Karpas-422 (cell line): ENCODE measurements at regions not wholly inside any gene's neighbourhood (a gene's known extent, or its start where the extent isn't known, plus 50 kb on each side); places are given as distances from the start of the nearest gene placed in this dataset.
A peak's percentile ranks its signal among the peaks of the same experiment; 100 is the strongest.
"Not testable (repeated sequence)": the region's sequence is repeated elsewhere in the genome, so short reads cannot be mapped to it uniquely, and the experiment has no call there.

Source experiments
- DNase-seq: peaks from one replicate; pipeline ENCODE4 v3.0.0-alpha.2; 2015
- H2AFZ ChIP-seq: fragments of 200-600 bp; sonication (generic); 2 replicates; pipeline ENCODE4 v1.6.1; 2014; ENCODE audit warnings: antibody characterized with exemption, low read length, mixed read lengths
- H3K27ac ChIP-seq: fragments of 200-600 bp; sonication (generic); 2 replicates; pipeline ENCODE4 v1.5.1; 2014; ENCODE audit warnings: mild to moderate bottlenecking, low read length, moderate library complexity
- H3K27me3 ChIP-seq: fragments of 200-600 bp; sonication (generic); 2 replicates; pipeline ENCODE4 v1.6.1; 2014; ENCODE audit warnings: low read length, mixed read lengths
- H3K36me3 ChIP-seq: fragments of 200-600 bp; sonication (generic); 2 replicates; pipeline ENCODE4 v1.6.1; 2014; ENCODE audit warnings: low read length, mixed read lengths; ENCODE audit not compliant: insufficient read depth
- H3K4me1 ChIP-seq: fragments of 200-600 bp; sonication (generic); 2 replicates; pipeline ENCODE4 v1.6.1; 2014; ENCODE audit warnings: mild to moderate bottlenecking, low read length, mixed read lengths
- H3K4me2 ChIP-seq: fragments of 200-600 bp; sonication (generic); 2 replicates; pipeline ENCODE4 v1.6.1; 2014; ENCODE audit warnings: low read length, low read depth, mild to moderate bottlenecking; ENCODE audit not compliant: poor library complexity, severe bottlenecking
- H3K4me3 ChIP-seq: fragments of 200-600 bp; sonication (generic); 2 replicates; pipeline ENCODE4 v1.5.1; 2014; ENCODE audit warnings: mild to moderate bottlenecking, antibody characterized with exemption, low read length, mixed read lengths
- H3K79me2 ChIP-seq: fragments of 200-600 bp; sonication (generic); 2 replicates; pipeline ENCODE4 v1.6.1; 2014; ENCODE audit warnings: mild to moderate bottlenecking, low read length, mixed read lengths
- H3K9ac ChIP-seq: fragments of 200-600 bp; sonication (generic); 2 replicates; pipeline ENCODE4 v1.6.0; 2014; ENCODE audit warnings: low read length
- H3K9me2 ChIP-seq: fragments of 200-600 bp; sonication (generic), shearing (Covaris generic); replicated peaks from 2 replicates; pipeline ENCODE4 v1.6.0; 2014; ENCODE audit warnings: mild to moderate bottlenecking, low read length, moderate library complexity; ENCODE audit not compliant: insufficient read depth
- H3K9me3 ChIP-seq: fragments of 300-700, 200-600 bp; sonication (generic); 2 replicates; pipeline ENCODE4 v1.6.1; 2014; ENCODE audit warnings: low read length, mixed read lengths
- H4K20me1 ChIP-seq: fragments of 200-600 bp; sonication (generic); 2 replicates; pipeline ENCODE4 v1.6.1; 2014; ENCODE audit warnings: mild to moderate bottlenecking, antibody characterized with exemption, low read length, low read depth; ENCODE audit not compliant: insufficient read depth

DNA sequence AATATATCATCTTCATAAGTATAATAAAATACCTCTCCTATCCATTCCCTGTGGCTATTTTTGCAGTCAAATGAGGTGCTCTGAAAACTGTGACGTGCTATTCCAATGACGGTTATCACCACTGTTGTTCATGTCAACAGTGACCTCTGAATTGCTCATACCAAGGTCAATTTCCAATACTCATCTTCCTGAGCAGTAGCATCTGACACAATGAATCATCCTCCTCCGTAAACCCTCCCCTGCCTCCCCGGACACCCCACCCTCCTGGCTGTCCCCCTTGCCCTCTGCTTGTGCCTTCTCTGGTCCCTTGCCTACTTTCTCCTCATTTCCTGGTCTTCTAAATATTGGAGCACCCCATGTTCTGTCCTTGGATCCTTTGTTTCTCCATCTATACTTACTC is 77.7 kb upstream of the SLC22A23 start:
- no peak overlapping the region for H3K4me3 ChIP-seq
- no peak overlapping the region for H3K27ac ChIP-seq
- H3K9ac ChIP-seq = no peak overlapping the region
- H3K36me3 ChIP-seq = no peaks in the 10 kb centered on the region
- no peak overlapping the region for H2AFZ ChIP-seq
- H3K4me1 ChIP-seq = no peaks in the 10 kb centered on the region
- H3K27me3 ChIP-seq = no peaks in the 10 kb centered on the region
- no peaks in the 10 kb centered on the region for H3K9me2 ChIP-seq
- H3K79me2 ChIP-seq = no peaks in the 10 kb centered on the region
- H3K4me2 ChIP-seq = no peak overlapping the region
- H4K20me1 ChIP-seq = no peaks in the 10 kb centered on the region
- H3K9me3 ChIP-seq = no peaks in the 10 kb centered on the region
- no peak for DNase-seq

- no peaks in the 10 kb centered on the region for H3K4me1 ChIP-seq
- H3K4me2 ChIP-seq = no peak overlapping the region
- no peak overlapping the region for H3K27ac ChIP-seq
- H2AFZ ChIP-seq = no peak overlapping the region
- no peaks in the 10 kb centered on the region for H3K36me3 ChIP-seq
- H3K9ac ChIP-seq = no peak overlapping the region
- H3K79me2 ChIP-seq = no peaks in the 10 kb centered on the region
- no peaks in the 10 kb centered on the region for H3K27me3 ChIP-seq
- H4K20me1 ChIP-seq = no peaks in the 10 kb centered on the region
- H3K4me3 ChIP-seq = no peak overlapping the region
- H3K9me3 ChIP-seq = no peaks in the 10 kb centered on the region
- DNase-seq = no peak
- no peaks in the 10 kb centered on the region for H3K9me2 ChIP-seq
Measured at GRCh38 chr6:3533981-3534380, 77.1 kb upstream of the SLC22A23 start.

- no peaks in the 10 kb centered on the region for H3K79me2 ChIP-seq
- no peaks in the 10 kb centered on the region for H3K27me3 ChIP-seq
- H3K4me3 ChIP-seq = no peak overlapping the region
- no peaks in the 10 kb centered on the region for H3K36me3 ChIP-seq
- no peaks in the 10 kb centered on the region for H3K9me3 ChIP-seq
- H4K20me1 ChIP-seq = no peaks in the 10 kb centered on the region
- H2AFZ ChIP-seq = no peak overlapping the region
- no peaks in the 10 kb centered on the region for H3K9me2 ChIP-seq
- no peak for DNase-seq
- H3K4me2 ChIP-seq = no peak overlapping the region
- H3K9ac ChIP-seq = no peak overlapping the region
- H3K27ac ChIP-seq = no peak overlapping the region
- no peaks in the 10 kb centered on the region for H3K4me1 ChIP-seq
Measured at GRCh38 chr6:3532296-3532916, 75.6 kb upstream of the SLC22A23 start.

- Histone ChIP-seq H3K36me3 (no peaks in the 10 kb centered on the region), H3K4me3 (no peak overlapping the region), H3K4me2 (no peak overlapping the region), H3K9me3 (no peaks in the 10 kb centered on the region), H3K9ac (no peak overlapping the region), H3K27ac (no peak overlapping the region), H3K9me2 (no peaks in the 10 kb centered on the region), H3K4me1 (no peaks in the 10 kb centered on the region), H3K79me2 (no peaks in the 10 kb centered on the region), H4K20me1 (no peaks in the 10 kb centered on the region), H3K27me3 (no peaks in the 10 kb centered on the region), H2AFZ (no peak overlapping the region)
- peak; percentile 37 for DNase-seq
Measured at GRCh38 chr6:3531481-3531880, 74.6 kb upstream of the SLC22A23 start.

DNA sequence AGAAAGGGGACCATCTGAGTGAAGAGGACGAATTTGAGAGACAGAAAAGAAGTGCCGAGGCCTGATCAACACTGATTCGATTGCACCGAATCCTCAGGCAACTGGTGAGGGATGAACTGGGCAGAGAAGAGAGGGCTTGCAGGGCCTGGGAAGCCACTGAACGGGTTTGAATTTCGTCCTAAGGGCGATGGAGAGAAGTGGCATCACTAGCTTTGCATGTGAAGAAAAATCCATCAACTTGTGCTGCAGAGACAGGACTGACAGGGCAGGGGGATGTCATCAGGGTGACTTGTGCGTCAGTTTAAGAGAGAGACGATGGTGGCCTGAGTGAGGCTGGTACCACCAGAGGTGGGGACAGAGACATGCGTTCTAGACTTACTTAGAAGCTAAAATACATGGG is 73.7 kb upstream of the SLC22A23 start:
- Histone ChIP-seq H3K9ac (no peak overlapping the region), H2AFZ (no peak overlapping the region), H3K4me1 (no peaks in the 10 kb centered on the region), H4K20me1 (no peaks in the 10 kb centered on the region), H3K36me3 (no peaks in the 10 kb centered on the region), H3K4me2 (no peak overlapping the region), H3K9me2 (no peaks in the 10 kb centered on the region), H3K9me3 (no peaks in the 10 kb centered on the region), H3K27me3 (no peaks in the 10 kb centered on the region), H3K27ac (no peak overlapping the region), H3K79me2 (no peaks in the 10 kb centered on the region), H3K4me3 (no peak overlapping the region)
- DNase-seq = no peak

GRCh38 chr6:3529721-3530120 is 72.9 kb upstream of the SLC22A23 start:
- H3K79me2 ChIP-seq = no peaks in the 10 kb centered on the region
- H3K9me3 ChIP-seq = no peaks in the 10 kb centered on the region
- H3K9me2 ChIP-seq = no peaks in the 10 kb centered on the region
- H3K36me3 ChIP-seq = no peaks in the 10 kb centered on the region
- H3K27me3 ChIP-seq = no peaks in the 10 kb centered on the region
- H2AFZ ChIP-seq = no peak overlapping the region
- H3K4me2 ChIP-seq = no peak overlapping the region
- no peak overlapping the region for H3K9ac ChIP-seq
- no peaks in the 10 kb centered on the region; the same call in 1 of the 2 replicates for H3K4me1 ChIP-seq
- no peak overlapping the region for H3K27ac ChIP-seq
- no peaks in the 10 kb centered on the region for H4K20me1 ChIP-seq
- no peak overlapping the region for H3K4me3 ChIP-seq
- no peak for DNase-seq

- Histone ChIP-seq H3K4me1 (peaks cover 5% of the 10 kb centered on the region), H3K9me3 (no peaks in the 10 kb centered on the region), H3K9me2 (no peaks in the 10 kb centered on the region), H3K4me3 (no peak overlapping the region), H4K20me1 (no peaks in the 10 kb centered on the region), H3K79me2 (no peaks in the 10 kb centered on the region), H3K27ac (no peak overlapping the region), H3K9ac (no peak overlapping the region), H3K36me3 (no peaks in the 10 kb centered on the region), H2AFZ (no peak overlapping the region), H3K4me2 (no peak overlapping the region), H3K27me3 (no peaks in the 10 kb centered on the region)
- DNase-seq = no peak
Measured at GRCh38 chr6:3529232-3529631, 72.4 kb upstream of the SLC22A23 start.

- not testable (repeated sequence) for H3K4me3 ChIP-seq, H3K36me3 ChIP-seq, H4K20me1 ChIP-seq, DNase-seq, H2AFZ ChIP-seq, H3K27ac ChIP-seq, H3K27me3 ChIP-seq, H3K9me3 ChIP-seq, H3K9ac ChIP-seq, H3K9me2 ChIP-seq, H3K79me2 ChIP-seq, H3K4me2 ChIP-seq
- H3K4me1 ChIP-seq = peaks cover 15% of the 10 kb centered on the region
Measured at GRCh38 chr6:3528081-3528671, 71.3 kb upstream of the SLC22A23 start.
